ENCODE measurements at regions not wholly inside any gene's neighbourhood (a gene's known extent, or its start where the extent isn't known, plus 50 kb on each side); places are given as distances from the start of the nearest gene placed in this dataset.
A peak's percentile ranks its signal among the peaks of the same experiment; 100 is the strongest.

DNA sequence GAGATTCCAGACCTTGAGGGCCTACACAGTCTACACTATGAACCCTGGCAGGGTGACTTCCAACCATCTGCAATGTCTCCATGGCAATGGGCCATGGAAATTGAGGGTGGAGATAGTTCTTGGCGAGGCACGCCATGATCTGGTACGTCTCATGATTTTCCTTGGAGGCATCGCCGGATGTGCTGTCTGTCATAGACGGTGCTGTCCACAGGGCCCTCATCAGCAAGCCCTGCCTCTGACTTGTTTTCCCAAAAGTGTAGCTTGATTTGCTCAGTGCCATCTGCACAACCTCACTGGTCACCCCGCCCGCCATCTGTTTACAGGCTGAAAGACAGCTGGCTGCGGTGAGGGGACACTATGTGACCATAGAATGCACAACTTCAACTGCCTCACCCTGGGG lies 73.5 kb downstream of the BOD1 start:
- ChIA-PET CTCF (no interaction called here), POLR2A (no interaction called here)
- DNase-seq = no peak
- Histone ChIP-seq H3K27ac (ENCODE audit: low read depth, low read length) (no peak overlapping the region), H3K36me3 (ENCODE audit: insufficient read depth, low read length) (no peaks in the 10 kb centered on the region), H3K27me3 (ENCODE audit: insufficient read depth, low read length, poor library complexity, severe bottlenecking) (no peaks in the 10 kb centered on the region), H3K4me1 (ENCODE audit: insufficient read depth, low read length) (no peaks in the 10 kb centered on the region), H3K4me3 (ENCODE audit: low read length) (no peak overlapping the region), H3K9me3 (ENCODE audit: low read length) (no peaks in the 10 kb centered on the region)
- Mint-ChIP-seq H3K27me3 (peaks cover 13 to 15% of the 10 kb centered on the region in 2 donors), H3K4me3 (no peak overlapping the region), H3K36me3 (no peaks in the 10 kb centered on the region), H3K9me3 (no peaks in the 10 kb centered on the region), H3K27ac (no peak overlapping the region), H3K4me1 (no peaks in the 10 kb centered on the region)

DNA sequence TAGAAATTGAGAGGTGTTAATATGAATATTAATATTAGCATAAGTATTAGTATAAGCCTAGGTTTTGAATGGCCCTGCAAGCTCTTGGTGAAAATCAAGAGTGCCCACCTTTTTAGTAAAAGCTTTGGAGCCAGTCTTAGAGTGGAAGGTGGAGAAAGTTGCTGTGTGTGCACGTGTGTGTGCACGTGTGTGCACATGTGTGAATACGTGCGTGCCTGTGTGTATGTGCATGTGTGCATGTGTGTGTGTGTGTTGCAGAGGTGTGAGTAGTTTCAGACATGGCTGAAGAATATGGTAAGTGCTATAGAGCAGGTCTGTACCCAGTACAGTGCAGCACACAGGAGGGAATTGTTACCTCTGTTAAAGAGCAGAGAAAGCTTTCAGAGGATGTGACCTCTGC lies 74.3 kb downstream of the BOD1 start:
- Histone ChIP-seq H3K27me3 (ENCODE audit: insufficient read depth, low read length, poor library complexity, severe bottlenecking) (no peaks in the 10 kb centered on the region), H3K9me3 (ENCODE audit: low read length) (no peaks in the 10 kb centered on the region), H3K4me1 (ENCODE audit: insufficient read depth, low read length) (no peaks in the 10 kb centered on the region), H3K36me3 (ENCODE audit: insufficient read depth, low read length) (no peaks in the 10 kb centered on the region), H3K4me3 (ENCODE audit: low read length) (no peak overlapping the region), H3K27ac (ENCODE audit: low read depth, low read length) (no peak overlapping the region)
- H3K4me3 Mint-ChIP-seq = no peak overlapping the region
- H3K27ac Mint-ChIP-seq = no peak overlapping the region
- no peaks in the 10 kb centered on the region for H3K4me1 Mint-ChIP-seq
- no peak for DNase-seq
- H3K36me3 Mint-ChIP-seq = no peaks in the 10 kb centered on the region
- H3K27me3 Mint-ChIP-seq = peaks cover 6 to 13% of the 10 kb centered on the region in 2 donors
- H3K9me3 Mint-ChIP-seq = no peaks in the 10 kb centered on the region
- ChIA-PET CTCF (no interaction called here), POLR2A (no interaction called here)

DNA sequence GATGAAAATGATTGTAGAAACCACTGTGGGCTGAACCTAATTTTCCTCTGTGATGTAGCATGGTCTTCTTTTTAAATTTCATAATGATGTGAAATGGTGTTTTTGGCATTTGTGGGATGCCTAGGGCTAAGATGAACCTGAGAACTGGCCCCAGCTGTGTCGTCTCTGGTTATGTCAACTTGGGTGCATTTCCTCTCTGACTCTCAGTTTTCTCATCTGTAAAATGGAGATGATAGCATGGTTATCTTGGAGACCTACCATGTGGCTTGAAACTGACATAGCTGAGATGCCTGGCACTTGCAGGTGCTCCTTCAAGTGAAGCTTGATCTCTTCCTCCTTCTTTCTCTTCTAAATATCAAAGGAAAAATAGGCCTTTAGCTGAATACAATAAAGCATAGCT lies 77.8 kb downstream of the BOD1 start:
- Histone ChIP-seq H3K27ac (ENCODE audit: low read depth, low read length) (no peak overlapping the region), H3K4me3 (ENCODE audit: low read length) (no peak overlapping the region), H3K27me3 (ENCODE audit: insufficient read depth, low read length, poor library complexity, severe bottlenecking) (no peaks in the 10 kb centered on the region), H3K4me1 (ENCODE audit: insufficient read depth, low read length) (no peaks in the 10 kb centered on the region), H3K36me3 (ENCODE audit: insufficient read depth, low read length) (no peaks in the 10 kb centered on the region), H3K9me3 (ENCODE audit: low read length) (no peaks in the 10 kb centered on the region)
- Mint-ChIP-seq H3K4me3 (no peak overlapping the region), H3K4me1 (no peaks in the 10 kb centered on the region), H3K36me3 (no peaks in the 10 kb centered on the region), H3K9me3 (no peaks in the 10 kb centered on the region), H3K27ac (no peak overlapping the region), H3K27me3 (peaks cover 1 to 20% of the 10 kb centered on the region in 2 donors)
- DNase-seq = no peak
- CTCF ChIA-PET = interaction anchor here (1.3 kb wide), 1 partner anchor 34 kb away, joined by 3 read pairs; no protein-coding TSS in a partner anchor
- POLR2A ChIA-PET = no interaction called here

DNA sequence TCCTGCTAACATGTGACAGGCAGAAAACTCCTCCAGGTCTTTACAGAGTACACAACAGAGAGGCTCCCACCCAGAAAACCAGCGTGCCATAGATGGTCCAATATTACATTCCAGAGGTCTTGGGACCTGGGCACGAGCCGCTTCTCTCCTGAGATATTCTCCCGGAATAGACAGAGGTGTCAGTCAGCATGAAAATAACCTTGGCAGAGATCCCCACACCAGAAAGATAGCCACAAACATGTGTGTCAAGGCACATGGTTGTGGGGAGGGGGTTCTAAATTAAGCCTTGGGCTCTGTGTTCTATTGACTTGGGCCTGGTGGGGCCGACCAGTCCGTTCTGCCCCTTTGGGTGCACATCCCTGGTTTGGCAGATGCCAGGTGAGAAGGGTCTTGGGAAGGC lies 78.4 kb downstream of the BOD1 start:
- no peak overlapping the region for H3K4me3 Mint-ChIP-seq
- H3K9me3 Mint-ChIP-seq = no peaks in the 10 kb centered on the region
- Histone ChIP-seq H3K9me3 (ENCODE audit: low read length) (no peaks in the 10 kb centered on the region), H3K27ac (ENCODE audit: low read depth, low read length) (no peak overlapping the region), H3K27me3 (ENCODE audit: insufficient read depth, low read length, poor library complexity, severe bottlenecking) (no peaks in the 10 kb centered on the region), H3K36me3 (ENCODE audit: insufficient read depth, low read length) (no peaks in the 10 kb centered on the region), H3K4me1 (ENCODE audit: insufficient read depth, low read length) (no peaks in the 10 kb centered on the region), H3K4me3 (ENCODE audit: low read length) (no peak overlapping the region)
- ChIA-PET POLR2A (no interaction called here), CTCF (no interaction called here)
- H3K36me3 Mint-ChIP-seq = no peaks in the 10 kb centered on the region
- DNase-seq = no peak
- H3K27me3 Mint-ChIP-seq = peaks cover 1 to 20% of the 10 kb centered on the region in 2 donors
- H3K27ac Mint-ChIP-seq = no peak overlapping the region
- H3K4me1 Mint-ChIP-seq = no peaks in the 10 kb centered on the region

DNA sequence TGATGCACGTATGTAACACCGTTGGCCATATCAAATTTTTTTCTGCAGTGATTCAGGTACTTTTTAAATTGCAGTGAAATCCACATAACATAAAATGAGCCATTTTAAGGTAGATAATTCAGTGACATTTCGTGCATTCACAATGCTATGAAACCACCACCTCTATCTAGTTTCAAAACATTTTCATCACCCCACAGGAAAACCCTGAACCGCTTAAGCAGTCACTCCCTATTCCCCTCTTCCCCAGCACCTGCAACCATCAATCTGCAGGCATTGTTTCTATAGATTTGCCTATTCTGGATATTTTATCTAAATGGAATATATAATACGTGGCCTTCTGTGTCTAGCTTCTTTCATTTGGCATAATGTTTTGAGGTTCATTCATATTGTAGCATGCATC lies 79.2 kb downstream of the BOD1 start:
- CTCF ChIA-PET = no interaction called here
- Histone ChIP-seq H3K9me3 (ENCODE audit: low read length) (no peaks in the 10 kb centered on the region), H3K27ac (ENCODE audit: low read depth, low read length) (no peak overlapping the region), H3K4me1 (ENCODE audit: insufficient read depth, low read length) (no peaks in the 10 kb centered on the region), H3K4me3 (ENCODE audit: low read length) (no peak overlapping the region), H3K36me3 (ENCODE audit: insufficient read depth, low read length) (no peaks in the 10 kb centered on the region), H3K27me3 (ENCODE audit: insufficient read depth, low read length, poor library complexity, severe bottlenecking) (no peaks in the 10 kb centered on the region)
- Mint-ChIP-seq H3K27ac (no peak overlapping the region), H3K9me3 (no peaks in the 10 kb centered on the region), H3K4me1 (no peaks in the 10 kb centered on the region), H3K27me3 (peaks cover 1 to 20% of the 10 kb centered on the region in 2 donors), H3K36me3 (no peaks in the 10 kb centered on the region), H3K4me3 (no peak overlapping the region)
- POLR2A ChIA-PET = no interaction called here
- no peak for DNase-seq

DNA sequence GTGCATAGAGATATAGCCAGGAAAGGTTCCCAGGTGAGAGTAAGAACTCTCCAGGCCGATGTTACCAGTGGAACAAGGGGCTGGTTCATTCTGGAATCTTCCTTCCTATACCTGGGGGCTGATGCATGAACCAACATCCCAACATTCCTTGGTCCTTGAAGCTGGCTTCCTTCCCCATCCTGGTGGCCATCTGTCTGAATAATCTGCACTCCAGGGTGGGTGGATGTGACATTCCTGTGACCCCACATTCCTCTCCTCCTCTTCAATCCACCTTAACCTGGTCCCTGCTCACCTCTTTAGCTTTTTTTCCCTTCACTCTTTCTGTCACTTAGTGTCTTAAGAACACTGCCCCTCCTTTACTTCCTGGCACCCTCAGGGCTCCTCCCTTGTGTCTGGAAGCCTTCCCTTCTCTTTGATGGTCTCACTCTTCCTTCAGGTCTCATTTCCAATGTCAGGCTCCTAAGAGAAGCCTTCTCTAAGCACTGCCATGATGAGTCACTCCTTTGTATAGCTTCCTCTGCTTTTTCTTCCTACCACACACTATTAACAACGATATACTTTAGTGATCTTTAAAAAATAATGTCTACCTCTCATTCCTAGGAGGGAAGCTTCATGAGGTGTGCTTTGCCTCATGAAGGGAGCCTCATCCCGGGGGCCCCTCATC lies 80.3 kb downstream of the BOD1 start:
- Mint-ChIP-seq H3K4me3 (no peak overlapping the region), H3K27me3 (peaks cover 0 to 20% of the 10 kb centered on the region in 2 donors), H3K4me1 (no peaks in the 10 kb centered on the region), H3K27ac (no peak overlapping the region), H3K36me3 (no peaks in the 10 kb centered on the region), H3K9me3 (peaks cover 0 to 2% (median 0%) of the 10 kb centered on the region in 5 donors)
- Histone ChIP-seq H3K27me3 (ENCODE audit: insufficient read depth, low read length, poor library complexity, severe bottlenecking) (no peaks in the 10 kb centered on the region), H3K36me3 (ENCODE audit: insufficient read depth, low read length) (no peaks in the 10 kb centered on the region), H3K4me3 (ENCODE audit: low read length) (no peak overlapping the region), H3K9me3 (ENCODE audit: low read length) (no peaks in the 10 kb centered on the region), H3K4me1 (ENCODE audit: insufficient read depth, low read length) (no peaks in the 10 kb centered on the region), H3K27ac (ENCODE audit: low read depth, low read length) (no peak overlapping the region)
- CTCF ChIA-PET = no interaction called here
- POLR2A ChIA-PET = no interaction called here
- DNase-seq = no peak

DNA sequence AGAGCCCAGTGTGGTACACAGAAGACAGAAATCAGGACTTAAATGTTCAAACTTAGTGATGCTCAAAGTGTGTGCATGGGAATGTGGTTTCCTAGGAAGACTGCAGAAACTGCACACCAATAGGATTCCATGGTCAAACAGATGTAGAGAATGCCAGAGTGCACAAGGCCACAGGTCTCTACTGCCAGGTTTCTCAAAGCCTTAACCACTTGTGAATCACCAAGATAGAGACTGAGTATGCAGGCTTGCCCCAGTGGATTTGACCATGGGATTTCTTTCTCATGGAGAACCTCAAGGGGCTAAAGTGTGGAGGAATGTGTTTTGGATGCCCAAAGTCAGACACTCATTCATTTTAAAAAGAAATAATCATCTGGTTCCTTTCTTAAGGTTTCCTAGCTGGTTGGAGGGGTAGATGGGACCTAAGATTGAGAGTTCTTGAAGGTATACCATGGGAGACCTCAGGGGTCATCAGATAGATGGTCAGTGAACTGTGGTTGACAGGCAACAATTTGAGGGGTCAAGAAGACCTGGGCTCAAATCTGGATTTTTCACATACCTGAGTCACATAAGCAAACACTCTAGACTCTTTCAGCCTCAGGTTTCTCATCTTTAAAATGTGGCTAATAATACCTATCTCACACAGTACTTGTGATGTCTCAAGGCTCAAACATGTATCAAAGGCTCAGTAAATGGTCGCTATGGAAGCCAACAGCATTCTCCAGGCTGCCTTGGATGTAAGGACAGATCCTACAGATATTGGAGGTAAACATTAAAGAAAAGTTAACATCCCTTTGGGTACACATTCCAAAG lies 81.1 kb downstream of the BOD1 start:
- Histone ChIP-seq H3K4me3 (ENCODE audit: low read length) (no peak overlapping the region), H3K27ac (ENCODE audit: low read depth, low read length) (no peak overlapping the region), H3K4me1 (ENCODE audit: insufficient read depth, low read length) (no peaks in the 10 kb centered on the region), H3K9me3 (ENCODE audit: low read length) (no peaks in the 10 kb centered on the region), H3K36me3 (ENCODE audit: insufficient read depth, low read length) (no peaks in the 10 kb centered on the region), H3K27me3 (ENCODE audit: insufficient read depth, low read length, poor library complexity, severe bottlenecking) (no peaks in the 10 kb centered on the region)
- peaks cover 0 to 2% (median 0%) of the 10 kb centered on the region in 5 donors for H3K9me3 Mint-ChIP-seq
- H3K27ac Mint-ChIP-seq = no peak overlapping the region
- H3K4me3 Mint-ChIP-seq = no peak overlapping the region
- no peaks in the 10 kb centered on the region for H3K4me1 Mint-ChIP-seq
- H3K36me3 Mint-ChIP-seq = no peaks in the 10 kb centered on the region
- DNase-seq = no peak
- peaks cover 0 to 20% of the 10 kb centered on the region in 2 donors for H3K27me3 Mint-ChIP-seq
- CTCF ChIA-PET = no interaction called here
- POLR2A ChIA-PET = no interaction called here

DNA sequence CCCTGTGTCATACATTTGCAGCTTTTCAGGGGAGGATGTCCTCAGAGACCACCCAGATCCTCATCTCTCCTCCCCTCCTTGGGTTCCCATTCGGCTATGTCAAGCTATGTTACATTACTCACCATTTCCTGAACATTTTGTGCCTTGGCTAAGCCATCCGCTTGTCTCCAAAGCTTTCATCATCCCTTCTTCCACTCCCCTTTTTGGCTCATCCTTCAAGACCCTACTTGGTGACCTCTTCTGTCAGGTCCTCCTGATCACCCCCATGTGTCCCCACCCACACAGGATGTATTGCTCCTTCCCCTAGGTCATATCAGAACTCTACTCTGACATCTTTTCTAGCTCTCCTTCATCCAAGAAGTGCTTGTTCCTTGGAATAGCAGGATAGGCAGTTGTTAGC lies 81.8 kb downstream of the BOD1 start:
- no peak overlapping the region for H3K4me3 ChIP-seq (ENCODE audit: low read length)
- H3K27me3 ChIP-seq (ENCODE audit: insufficient read depth, low read length, poor library complexity, severe bottlenecking) = no peaks in the 10 kb centered on the region
- POLR2A ChIA-PET = no interaction called here
- H3K4me1 Mint-ChIP-seq = no peaks in the 10 kb centered on the region
- CTCF ChIA-PET = interaction anchor here (1.3 kb wide), 1 partner anchor 38 kb away, joined by 3 read pairs; no protein-coding TSS in a partner anchor
- no peak overlapping the region for H3K4me3 Mint-ChIP-seq
- H3K4me1 ChIP-seq (ENCODE audit: insufficient read depth, low read length) = no peaks in the 10 kb centered on the region
- H3K27ac Mint-ChIP-seq = peak overlapping the region in 1 of 8 donors; percentile 33
- no peaks in the 10 kb centered on the region for H3K9me3 ChIP-seq (ENCODE audit: low read length)
- no peak for DNase-seq
- peaks cover 0 to 2% (median 0%) of the 10 kb centered on the region in 5 donors for H3K9me3 Mint-ChIP-seq
- H3K36me3 ChIP-seq (ENCODE audit: insufficient read depth, low read length) = no peaks in the 10 kb centered on the region
- peaks cover 0 to 20% of the 10 kb centered on the region in 2 donors for H3K27me3 Mint-ChIP-seq
- H3K36me3 Mint-ChIP-seq = no peaks in the 10 kb centered on the region
- no peak overlapping the region for H3K27ac ChIP-seq (ENCODE audit: low read depth, low read length)

All from CD8-positive, alpha-beta memory T cell (primary cell).